GM13977 (cell line): ENCODE measurements at regions not wholly inside any gene's neighbourhood (a gene's known extent, or its start where the extent isn't known, plus 50 kb on each side); places are given as distances from the start of the nearest gene placed in this dataset.

Source experiments
- DNase-seq: peaks from one replicate; pipeline ENCODE4 v3.0.0; 2012; ENCODE audit warnings: low spot score
- in situ Hi-C: fragments of 300-500 bp; cut with MboI; formaldehyde crosslinking; loops from one replicate; pipeline ENCODE4 v1.12.0; 2022; ENCODE audit warnings: low sequenced_read_pairs, low pct_unique_long_range_greater_than_20kb, mixed read lengths, inconsistent platforms; ENCODE audit not compliant: unreplicated experiment
- TF ChIP-seq, protein P1 (sequence below): IDR thresholded peaks from 2 replicates; pipeline ENCODE4 v1.5.1; 2012; ENCODE audit warnings: mild to moderate bottlenecking, control low read depth; ENCODE audit not compliant: insufficient read depth; ENCODE audit errors: extremely low read depth, missing control alignments

DNA sequence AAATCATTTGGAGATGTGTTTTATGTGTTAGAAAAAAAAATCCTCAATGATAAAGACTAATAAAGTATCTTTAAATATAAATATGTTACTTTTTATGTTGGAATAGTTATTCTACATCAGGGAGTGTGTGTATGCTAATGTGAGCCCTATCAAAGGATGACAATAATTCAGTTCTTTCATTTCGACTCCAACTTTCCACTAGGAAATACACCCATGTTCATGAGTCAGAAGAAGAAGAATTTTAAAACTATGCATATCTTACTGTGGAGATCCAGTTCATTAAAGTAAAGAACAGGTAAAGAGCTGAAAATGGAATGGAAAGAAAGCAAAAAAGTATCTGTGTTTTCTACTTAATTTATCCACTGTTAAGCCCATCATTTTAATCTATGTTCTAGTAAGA, 399.8 kb downstream of the KCNJ2 start:
- in situ Hi-C loops = no loop called here

DNA sequence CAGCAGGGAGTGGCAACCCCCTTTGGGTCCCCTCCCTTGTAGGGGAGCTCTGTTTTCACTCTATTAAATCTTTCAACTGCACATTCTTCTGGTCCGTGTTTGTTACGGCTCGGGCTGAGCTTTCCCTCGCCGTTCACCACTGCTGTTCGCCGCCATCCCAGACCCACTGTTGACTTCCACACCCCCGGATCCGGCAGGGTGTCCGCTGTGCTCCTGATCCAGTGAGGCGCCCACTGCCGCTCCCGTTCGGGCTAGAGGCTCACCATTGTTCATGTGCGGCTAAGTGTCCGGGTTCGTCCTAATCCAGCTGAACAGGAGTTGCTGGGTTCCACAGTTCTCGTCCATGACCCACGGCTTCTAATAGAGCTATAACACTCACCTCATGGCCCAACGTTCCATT, 408.1 kb downstream of the KCNJ2 start:
- no peak for DNase-seq
- in situ Hi-C loops = no loop called here
- TF ChIP-seq, protein P1, sequence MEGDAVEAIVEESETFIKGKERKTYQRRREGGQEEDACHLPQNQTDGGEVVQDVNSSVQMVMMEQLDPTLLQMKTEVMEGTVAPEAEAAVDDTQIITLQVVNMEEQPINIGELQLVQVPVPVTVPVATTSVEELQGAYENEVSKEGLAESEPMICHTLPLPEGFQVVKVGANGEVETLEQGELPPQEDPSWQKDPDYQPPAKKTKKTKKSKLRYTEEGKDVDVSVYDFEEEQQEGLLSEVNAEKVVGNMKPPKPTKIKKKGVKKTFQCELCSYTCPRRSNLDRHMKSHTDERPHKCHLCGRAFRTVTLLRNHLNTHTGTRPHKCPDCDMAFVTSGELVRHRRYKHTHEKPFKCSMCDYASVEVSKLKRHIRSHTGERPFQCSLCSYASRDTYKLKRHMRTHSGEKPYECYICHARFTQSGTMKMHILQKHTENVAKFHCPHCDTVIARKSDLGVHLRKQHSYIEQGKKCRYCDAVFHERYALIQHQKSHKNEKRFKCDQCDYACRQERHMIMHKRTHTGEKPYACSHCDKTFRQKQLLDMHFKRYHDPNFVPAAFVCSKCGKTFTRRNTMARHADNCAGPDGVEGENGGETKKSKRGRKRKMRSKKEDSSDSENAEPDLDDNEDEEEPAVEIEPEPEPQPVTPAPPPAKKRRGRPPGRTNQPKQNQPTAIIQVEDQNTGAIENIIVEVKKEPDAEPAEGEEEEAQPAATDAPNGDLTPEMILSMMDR = no peak

More for the DNA sequence above, 399.8 kb downstream of the KCNJ2 start:
- no peak for DNase-seq
- TF ChIP-seq, protein P1 = no peak

DNA sequence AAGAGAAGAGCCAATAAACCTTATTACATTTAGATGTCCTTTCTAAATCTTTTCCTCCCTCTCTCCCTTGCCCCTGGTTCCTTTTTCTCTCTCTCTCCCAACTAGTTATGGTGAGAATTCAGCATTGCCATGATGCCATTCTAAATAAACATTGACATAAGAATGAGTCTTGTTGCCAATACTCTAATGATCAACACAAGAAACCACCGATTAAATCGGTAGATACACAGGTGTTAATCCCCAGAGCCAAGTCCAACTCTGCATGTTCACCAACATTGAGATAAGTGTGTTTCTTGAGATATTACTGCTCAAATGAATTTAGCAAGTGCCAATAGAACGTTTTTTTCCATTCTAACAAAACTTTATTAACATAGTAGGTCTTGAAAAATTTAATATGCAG, 412.1 kb downstream of the KCNJ2 start:
- in situ Hi-C loops = no loop called here
- TF ChIP-seq, protein P1 = no peak
- no peak for DNase-seq

DNA sequence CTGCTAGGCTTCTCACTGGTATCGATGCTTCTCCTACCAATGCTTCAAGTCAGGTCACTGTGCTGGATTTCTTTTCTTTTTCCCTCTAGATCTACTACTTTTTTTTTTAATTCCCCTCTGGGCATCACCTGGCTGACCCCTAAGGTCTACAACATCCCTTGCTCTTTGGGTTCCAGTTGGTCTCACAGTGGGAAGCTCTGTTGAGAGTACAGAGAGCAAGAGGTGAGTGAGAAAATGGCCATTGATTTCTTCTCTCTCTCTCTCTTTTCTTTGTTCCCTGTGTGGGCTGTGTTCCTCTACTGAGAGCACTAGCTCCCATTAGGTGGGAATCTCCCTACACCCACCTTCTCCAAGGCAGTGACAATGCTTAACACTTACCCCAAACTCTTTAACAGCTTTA, 413.4 kb downstream of the KCNJ2 start:
- TF ChIP-seq, protein P1 = no peak
- in situ Hi-C loops = no loop called here
- DNase-seq = no peak

DNA sequence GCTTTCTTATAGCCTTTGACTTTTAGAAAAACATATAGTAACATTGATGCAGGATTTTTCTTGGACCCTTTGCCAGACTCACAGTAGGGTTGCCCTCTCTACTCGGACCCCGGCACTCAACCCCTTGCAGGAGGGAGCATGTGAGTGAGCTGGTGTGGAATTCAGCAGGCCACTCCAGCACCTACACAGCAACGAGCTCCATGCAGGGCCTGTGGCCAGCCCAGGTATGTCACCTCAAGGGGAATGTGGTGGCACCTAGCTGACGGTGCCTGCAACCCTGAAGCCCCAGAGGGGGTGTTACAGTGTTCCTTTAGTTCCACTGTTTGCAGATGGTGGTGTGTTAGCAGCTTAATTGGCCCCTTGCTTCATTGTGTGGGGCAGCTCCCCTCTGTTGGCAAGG, 414.9 kb downstream of the KCNJ2 start:
- in situ Hi-C loops = no loop called here
- TF ChIP-seq, protein P1 = no peak
- DNase-seq = no peak

DNA sequence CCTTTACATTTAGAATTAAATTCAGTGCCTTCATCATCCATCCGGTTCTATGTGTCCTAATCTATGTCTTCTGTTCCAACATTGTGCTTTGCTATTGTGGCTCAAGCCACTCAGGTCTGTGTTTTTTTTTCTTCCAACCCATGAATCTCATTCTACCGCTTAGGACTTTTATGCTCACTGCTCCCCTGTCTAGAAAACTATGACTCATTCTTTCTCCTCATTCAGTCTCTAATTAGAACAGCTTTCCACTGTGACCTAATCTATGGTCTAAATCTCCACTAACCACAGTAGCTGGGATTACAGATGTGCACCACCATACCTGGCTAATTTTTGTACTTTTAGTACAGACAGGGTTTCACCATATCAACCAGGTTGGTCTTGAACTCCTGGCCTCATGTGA, 418.7 kb downstream of the KCNJ2 start:
- in situ Hi-C loops = no loop called here
- DNase-seq = no peak
- TF ChIP-seq, protein P1 = no peak

DNA sequence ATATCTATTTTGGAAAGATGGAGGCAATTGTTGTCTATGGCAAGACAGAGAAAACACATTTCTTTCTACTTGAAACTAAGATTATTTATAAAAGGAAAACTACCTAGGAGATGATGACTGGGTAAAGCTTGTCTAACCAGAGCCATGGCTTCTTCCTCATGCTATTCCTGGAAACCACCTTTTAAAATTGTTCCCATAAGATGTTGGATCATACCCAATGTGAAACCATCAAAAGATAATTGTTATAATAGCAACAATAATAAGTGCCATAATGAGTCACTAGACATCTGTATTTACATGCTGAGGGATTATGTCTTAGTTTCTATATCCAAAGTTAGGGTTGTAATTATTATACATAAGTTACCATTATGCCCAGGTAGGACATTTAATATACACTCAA, 428.4 kb downstream of the KCNJ2 start:
- in situ Hi-C loops = no loop called here
- TF ChIP-seq, protein P1 = no peak
- DNase-seq = no peak
